GM12864 (cell line): ENCODE measurements at regions not wholly inside any gene's neighbourhood (a gene's known extent, or its start where the extent isn't known, plus 50 kb on each side); places are given as distances from the start of the nearest gene placed in this dataset.

Experiments used
- DNase-seq: peaks from one replicate; pipeline ENCODE4 v3.0.0-alpha.2; 2011; ENCODE audit warnings: low read depth
- H3K4me3 ChIP-seq: 2 replicates; pipeline ENCODE4 v1.5.1; 2011; ENCODE audit warnings: mild to moderate bottlenecking, low read depth, low read length, control low read depth
- CTCF ChIP-seq: IDR thresholded peaks from 2 replicates; pipeline ENCODE4 v1.5.1; 2011; ENCODE audit warnings: low read depth, mild to moderate bottlenecking, moderate library complexity, low read length, control low read depth, inconsistent platforms; ENCODE audit errors: missing control alignments

DNA sequence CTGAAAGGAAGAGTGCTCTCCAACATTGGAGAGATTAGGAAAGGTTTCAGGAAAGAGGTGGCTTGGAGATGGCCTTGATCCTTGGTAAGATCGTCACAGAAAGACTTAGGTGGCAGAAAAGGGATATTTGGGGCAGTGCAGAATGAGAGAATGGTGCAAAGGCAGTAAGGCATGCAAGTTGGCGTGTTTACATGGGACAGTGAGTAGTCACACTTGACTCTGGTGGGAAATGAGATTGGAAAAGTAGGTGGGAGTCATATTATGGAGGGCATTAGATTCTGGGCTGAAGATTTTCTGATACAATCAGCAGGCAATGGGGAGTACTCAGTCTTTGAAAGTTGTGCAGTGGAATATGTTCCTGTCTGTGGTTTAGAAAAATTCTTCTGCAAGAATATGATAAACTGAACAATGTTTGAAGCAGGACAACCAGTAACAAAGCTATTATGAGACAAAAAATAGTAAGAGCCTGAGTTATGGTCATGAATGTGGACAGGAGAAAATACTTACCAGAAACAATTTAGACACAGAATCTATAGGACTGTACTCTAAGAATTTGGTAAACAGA, 76.2 kb upstream of the ANKRD55 start:
- no peak overlapping the region for H3K4me3 ChIP-seq
- no peak for DNase-seq
- no peak for TF ChIP-seq CTCF

DNA sequence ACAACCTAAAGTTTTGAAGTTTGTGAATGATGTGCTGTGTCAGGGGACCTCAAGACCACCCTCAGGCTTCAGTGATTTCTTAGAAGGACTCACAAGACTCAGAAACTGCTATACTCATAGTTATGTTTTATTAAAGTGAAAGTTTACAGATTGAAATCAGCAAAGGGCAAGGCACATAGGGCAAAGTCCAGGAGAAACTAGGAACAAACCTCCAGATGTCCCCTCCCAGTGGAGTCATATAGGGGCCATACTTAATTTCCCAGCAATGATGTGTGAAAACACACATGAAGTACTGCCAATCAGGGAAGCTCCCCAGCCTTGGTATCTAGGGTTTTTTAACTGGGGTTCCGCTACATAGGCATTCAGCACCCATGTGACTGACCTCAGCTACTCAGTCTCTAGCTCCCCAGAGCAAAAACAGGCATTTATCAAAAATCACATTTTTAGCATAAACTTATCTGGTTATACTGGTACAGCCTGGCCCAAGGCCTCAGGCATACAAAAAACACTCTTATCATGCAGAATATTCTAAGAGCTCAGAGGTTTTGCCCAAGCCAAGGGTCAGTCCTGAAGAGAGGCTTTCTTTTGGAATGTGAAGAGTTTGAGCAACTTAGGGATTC, 74.7 kb upstream of the ANKRD55 start:
- H3K4me3 ChIP-seq = no peak overlapping the region
- TF ChIP-seq CTCF = no peak
- DNase-seq = no peak

- no peak for DNase-seq
- H3K4me3 ChIP-seq = no peak overlapping the region
- no peak for TF ChIP-seq CTCF
Observed at GRCh38 chr5:56306433-56307150, 73.5 kb upstream of the ANKRD55 start.

DNA sequence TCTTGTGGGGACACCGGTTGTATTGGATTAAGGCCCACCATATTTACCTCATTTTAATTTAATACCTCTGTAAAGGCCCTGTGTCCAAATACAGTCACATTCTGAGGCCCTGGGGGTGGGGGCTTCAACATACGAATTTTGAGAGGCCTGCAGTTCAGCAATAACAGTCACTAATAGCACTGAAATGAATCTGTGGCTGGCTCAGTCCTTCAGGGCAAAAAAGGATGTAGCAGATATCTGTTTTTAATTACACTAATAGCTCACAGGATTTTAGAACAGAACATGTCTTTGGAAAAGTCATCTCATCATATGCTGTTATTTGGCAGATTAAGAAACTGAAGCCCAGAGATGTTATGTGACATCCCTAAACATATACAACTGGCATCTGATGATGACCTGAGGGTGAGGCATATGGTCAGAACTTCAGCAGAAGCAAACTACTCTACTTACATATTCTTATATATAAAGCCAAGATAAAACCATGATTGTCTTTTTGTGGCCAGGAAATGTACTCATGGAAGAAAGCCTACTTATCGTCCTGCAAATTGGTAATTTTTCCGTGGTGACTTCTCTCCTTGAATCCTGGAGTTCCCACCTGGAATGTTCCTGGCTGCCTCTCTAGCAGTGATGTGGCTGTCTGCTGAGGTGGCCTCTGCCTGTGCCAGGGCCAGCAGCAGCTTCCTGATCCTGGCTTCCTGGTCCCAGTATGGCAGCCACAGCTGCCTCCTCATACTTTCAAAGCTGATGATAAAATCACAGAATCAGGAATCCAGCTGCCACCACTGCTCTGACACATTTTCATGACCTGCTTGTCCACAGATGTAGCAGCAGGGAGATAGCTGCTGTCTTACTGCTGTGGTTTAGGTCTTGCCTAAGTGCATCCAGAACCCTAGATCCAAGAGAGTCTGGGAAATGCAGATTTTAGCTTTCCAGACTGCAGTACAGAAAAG, 72.1 kb upstream of the ANKRD55 start:
- TF ChIP-seq CTCF = no peak
- DNase-seq = no peak
- no peak overlapping the region for H3K4me3 ChIP-seq

DNA sequence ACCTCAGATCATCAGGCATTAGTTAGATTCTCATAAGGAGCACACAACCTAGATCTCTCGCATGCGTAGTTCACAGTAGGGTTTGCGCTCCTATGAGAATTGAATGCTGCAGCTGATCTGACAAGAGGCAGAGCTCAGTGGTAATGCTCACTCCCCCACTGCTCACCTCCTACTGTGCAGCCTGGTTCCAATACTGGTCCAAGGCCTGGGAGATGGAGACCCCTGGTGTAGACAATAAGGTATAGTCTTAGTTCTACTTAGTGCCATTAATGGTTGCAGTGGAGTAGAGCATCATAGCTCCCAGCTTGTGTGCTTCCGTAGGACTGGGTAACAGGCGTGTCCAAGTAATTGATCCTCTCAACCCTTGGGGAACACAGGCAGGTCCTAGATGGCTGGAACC, 70.4 kb upstream of the ANKRD55 start:
- no peak for TF ChIP-seq CTCF
- no peak for DNase-seq
- H3K4me3 ChIP-seq = no peak overlapping the region

DNA sequence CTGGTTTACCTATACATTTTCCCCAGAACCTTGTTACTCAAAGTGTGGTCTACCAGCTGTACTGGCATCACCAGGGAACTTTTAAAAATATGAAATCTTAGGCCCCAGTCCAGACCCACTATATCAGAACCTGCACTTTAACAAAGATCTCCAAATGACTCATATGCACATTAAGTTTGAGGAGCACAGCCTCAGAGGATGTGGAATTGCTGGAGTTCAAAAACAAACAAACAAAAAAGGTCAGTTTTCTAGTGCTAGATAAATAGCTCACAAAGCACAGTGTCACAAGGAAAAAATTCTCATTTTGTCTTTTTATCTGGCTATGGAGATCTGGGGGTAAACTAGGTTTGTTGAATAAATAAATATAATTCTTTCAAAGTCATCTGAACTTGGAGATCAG, 68.9 kb upstream of the ANKRD55 start:
- H3K4me3 ChIP-seq = no peak overlapping the region
- no peak for DNase-seq
- no peak for TF ChIP-seq CTCF
